Endothelial cell of hepatic sinusoid (primary cell): ENCODE measurements at regions not wholly inside any gene's neighbourhood (a gene's known extent, or its start where the extent isn't known, plus 50 kb on each side); places are given as distances from the start of the nearest gene placed in this dataset.
"Not testable (repeated sequence)": the region's sequence is repeated elsewhere in the genome, so short reads cannot be mapped to it uniquely, and the experiment has no call there.

Experiments used
- in situ Hi-C: cut with HindIII; loops from 2 replicates; pipeline ENCODE4 v1.10.0; 2017; ENCODE audit warnings: low sequenced_read_pairs

DNA sequence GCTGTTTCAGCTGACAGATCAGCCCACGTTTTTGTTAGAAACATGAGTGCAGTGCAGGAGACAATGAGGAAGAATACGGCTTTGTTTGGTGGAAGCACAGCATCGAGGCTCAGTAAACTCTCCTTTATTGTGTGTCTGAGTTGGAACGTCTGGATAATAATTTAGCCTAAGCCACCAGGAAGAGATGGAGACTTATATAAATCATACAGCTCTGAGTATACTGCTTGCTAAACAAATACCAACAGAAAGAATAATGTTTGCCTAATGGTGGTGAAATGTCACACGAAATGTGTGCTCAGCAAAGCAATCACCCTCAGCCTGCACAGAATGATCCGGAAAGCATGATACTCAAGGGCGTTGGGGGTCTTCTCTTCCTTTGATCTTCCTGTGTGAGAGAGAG is 664.1 kb upstream of the ADARB2 start:
- in situ Hi-C loops = no loop called here

DNA sequence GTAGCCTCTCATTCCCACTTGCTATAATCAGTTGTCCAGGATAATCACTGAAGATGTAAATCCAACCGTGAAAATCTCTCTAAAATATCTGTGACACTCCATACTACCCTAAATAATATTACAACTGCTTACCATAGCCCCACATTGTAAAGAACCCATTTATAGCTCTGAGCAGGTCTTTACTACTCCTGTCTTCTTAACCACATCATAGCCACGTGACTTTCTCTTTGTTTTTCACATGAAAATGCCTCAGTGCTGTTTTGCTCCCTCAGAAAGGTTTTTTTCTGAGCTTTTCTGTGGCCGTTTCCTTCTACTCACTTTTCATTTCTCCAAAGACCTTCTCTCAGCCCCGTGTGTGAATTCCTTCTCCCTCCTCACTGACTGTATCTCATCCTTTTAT is 662.2 kb upstream of the ADARB2 start:
- in situ Hi-C loops = no loop called here

DNA sequence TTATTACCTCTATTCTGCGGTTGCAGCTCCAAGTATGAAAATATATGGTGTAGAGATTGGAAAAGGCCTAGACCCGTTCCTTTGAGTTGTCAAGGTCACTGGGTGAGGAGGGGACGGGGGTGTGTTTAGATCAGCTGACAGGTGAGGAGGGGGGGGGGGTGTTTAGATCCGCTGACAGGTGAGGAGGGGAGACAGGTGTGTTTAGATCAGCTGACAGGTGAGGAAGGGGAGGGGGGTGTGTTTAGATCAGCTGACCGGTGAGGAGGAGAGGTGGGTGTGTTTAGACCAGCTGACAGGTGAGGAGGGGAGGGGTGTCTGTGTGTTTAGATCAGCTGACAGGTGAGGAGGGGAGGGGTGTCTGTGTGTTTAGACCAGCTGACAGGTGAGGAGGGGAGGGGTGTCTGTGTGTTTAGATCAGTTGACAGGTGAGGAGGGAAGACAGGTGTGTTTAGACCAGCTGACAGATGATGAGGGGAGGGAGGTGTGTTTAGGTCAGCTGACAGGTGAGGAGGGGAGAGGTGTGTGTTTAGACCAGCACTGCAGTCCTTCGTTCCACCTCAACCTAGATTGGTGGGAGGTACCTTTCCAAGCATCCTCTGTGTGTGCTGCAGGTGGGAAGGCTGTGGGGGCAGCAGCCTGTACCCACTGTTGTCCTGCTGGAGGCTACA is 655.0 kb upstream of the ADARB2 start:
- in situ Hi-C loops = no loop called here

- in situ Hi-C loops = loop anchor here (5.0 kb wide), 1 partner anchor 50 kb away; no protein-coding TSS in a partner anchor
Measured at GRCh38 chr10:2387672-2388071, 650.3 kb upstream of the ADARB2 start.

DNA sequence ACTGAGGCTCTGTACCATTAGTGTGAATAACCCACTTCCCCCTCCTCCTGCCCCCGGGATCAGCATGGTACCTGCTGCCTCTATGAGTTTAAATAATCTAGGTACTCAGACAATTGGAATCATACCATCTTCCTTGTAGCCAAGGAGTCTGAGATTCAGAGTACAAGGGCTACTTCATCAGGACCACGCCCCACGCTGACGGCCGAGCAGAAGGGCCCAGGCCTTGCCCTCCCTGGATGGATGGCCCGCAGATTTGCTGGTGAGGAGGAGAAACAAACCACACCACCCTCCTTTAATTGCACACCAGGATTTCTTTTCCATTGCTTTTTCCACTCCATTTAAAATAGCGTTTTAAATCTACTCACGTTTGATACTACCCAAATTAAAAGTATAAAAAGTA is 649.9 kb upstream of the ADARB2 start:
- in situ Hi-C loops = loop anchor here (5.0 kb wide), 1 partner anchor 50 kb away; no protein-coding TSS in a partner anchor

DNA sequence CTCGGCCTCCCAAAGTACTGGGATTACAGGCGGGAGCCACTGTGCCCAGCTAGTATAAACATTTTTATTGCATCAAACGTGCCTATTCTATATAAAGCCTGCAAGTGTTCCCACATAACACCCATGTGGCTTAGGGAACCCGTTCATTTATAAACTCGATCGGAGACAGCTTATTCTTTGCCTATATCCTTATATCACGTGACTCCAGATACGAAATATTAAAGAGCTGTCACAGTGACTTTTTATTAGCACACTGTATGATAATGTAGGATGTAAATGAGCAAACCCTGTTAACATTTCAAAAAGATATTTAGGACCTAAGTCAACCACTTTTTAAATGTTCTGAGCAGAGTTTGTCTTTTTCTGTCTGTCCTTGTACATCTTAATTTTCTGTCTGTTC is 642.9 kb upstream of the ADARB2 start:
- in situ Hi-C loops = no loop called here

DNA sequence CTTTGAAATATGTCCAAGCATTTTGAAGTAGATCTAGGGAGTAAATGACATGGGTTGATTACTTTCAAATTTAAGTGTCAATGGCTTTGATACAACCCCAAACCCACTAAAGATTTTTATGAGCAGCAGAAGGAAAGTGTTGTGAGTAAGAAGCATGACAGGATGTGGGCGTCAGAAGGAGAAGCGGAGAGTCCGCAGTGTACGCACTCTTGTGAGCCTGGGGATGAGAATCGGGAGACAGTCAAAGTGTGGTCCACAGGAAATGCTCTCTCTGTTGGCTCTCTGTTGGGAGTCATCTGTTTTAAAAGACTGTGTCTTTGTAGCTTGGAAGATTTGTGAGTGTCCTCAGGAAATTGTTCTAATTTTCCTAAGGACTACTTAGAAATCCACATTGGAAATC is 629.8 kb upstream of the ADARB2 start:
- in situ Hi-C loops = no loop called here

GRCh38 chr10:2366264-2366931 is 629.1 kb upstream of the ADARB2 start:
- in situ Hi-C loops = no loop called here

- in situ Hi-C loops = no loop called here
Measured at GRCh38 chr10:2362331-2362730, 625.0 kb upstream of the ADARB2 start.

DNA sequence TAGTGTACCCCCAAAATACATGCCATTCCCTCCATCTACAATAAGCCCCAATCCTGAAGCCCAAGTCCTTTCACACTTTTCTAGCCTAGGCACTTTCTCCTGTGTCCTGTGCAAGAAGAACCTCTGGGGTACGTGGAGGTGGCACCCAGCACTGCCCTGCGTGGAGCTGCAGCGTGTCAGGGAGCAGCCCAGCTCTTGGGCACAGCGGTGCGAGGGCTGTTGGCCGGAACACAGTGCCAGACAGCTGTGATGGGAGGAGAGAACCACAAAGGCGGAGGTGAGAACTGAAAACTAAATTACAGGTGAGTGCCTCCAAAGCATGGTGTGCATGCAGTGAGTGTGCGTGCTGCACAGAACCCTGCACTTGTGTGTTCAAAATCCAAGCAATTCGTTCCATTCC is 621.3 kb upstream of the ADARB2 start:
- in situ Hi-C loops = no loop called here

DNA sequence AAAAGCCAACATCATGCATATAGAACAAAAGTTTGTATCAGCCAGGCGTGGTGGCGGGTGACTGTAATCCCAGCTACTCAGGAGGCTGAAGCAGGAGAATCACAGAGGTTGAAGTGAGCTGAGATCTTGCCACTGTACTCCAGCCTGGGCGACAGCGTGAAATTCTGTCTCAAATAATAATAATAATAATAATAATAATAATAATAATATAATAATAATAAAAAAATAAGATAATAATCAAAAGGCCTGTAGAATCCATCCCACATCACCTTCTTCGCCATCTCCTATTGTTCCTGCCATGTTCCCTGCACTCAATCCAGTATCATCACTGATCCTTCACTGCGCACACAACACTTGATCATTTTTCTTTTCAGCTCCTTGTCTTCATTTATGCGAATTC is 619.3 kb upstream of the ADARB2 start:
- in situ Hi-C loops = no loop called here

DNA sequence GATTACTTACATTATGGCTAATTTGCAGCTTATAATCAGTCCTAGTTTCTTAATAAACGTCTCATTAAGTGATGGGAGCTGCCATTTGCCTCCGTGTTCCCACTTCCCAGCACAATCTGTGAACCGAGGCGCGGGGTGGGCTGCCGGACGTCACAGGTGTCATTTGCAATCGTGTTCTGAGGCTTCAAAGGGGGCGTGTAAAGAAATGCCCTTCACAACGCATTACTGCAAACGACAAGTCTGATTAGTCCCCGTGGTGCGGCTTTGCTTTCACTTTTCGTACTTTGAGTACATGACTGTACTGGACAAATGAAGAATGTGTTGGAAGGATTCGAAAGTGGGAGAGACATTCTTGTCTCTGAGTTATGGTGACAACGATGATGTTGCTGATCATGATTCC is 614.2 kb upstream of the ADARB2 start:
- in situ Hi-C loops = no loop called here

DNA sequence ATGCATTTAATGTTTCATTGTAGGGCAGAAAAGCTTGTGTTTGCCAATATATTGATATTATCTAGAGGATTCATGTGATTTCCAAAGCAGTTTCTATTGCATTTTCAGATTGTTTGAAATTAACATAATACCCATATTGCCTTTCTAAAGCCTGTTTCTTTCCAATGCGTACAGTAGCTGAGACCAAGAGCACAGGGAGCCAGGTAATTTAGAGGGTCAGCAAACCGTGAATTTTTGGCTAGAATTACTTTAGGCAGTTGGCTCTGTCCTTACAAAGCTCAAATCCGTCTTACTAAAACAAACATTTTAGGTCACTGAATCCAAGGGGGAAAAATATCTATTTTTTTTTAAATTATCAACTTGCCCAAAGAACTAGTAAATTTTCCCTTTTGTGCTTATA is 604.9 kb upstream of the ADARB2 start:
- in situ Hi-C loops = no loop called here

- in situ Hi-C loops = no loop called here
Measured at GRCh38 chr10:2340831-2341647, 603.7 kb upstream of the ADARB2 start.

GRCh38 chr10:2335626-2336025 is 598.3 kb upstream of the ADARB2 start:
- in situ Hi-C loops = no loop called here

DNA sequence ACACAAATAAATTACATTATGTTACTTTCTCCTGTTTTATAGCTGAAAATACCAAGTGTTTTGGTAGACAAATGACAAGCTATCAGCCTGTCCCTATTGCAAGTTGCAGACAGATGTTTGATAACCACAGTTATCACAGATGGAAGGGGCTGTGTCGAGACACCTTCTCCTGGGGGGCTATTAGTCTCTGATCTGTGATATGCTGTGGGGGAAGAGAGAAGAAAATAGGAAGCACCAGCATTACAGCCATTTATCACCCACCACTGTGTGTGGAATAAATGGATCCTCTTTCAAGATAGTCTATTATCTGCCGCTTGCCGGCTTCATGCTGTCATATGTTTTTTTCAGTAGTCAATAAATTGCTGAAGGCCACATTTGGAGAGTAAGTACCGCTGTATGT is 597.2 kb upstream of the ADARB2 start:
- in situ Hi-C loops = no loop called here

DNA sequence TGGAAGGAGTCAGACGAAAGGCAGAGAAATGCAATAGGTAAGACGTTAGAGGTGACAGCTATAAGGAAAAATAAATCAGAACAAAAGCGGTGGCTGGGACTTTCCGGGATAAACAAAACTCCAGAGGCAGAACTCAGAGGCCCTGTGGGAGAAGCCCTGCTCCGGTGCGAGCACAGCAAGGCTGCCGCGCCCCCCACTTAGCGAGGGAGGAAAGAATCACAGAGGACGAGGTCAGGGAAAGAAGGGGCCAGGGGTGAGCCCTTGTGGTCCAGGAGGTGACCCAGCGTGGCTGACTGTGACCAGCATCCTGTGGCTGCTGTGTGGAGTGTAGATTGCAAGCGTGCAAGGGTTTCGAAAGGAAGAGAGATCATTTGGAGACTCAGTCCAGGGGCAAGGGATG is 591.8 kb upstream of the ADARB2 start:
- in situ Hi-C loops = no loop called here

GRCh38 chr10:2326411-2326810 is 589.1 kb upstream of the ADARB2 start:
- in situ Hi-C loops = no loop called here

DNA sequence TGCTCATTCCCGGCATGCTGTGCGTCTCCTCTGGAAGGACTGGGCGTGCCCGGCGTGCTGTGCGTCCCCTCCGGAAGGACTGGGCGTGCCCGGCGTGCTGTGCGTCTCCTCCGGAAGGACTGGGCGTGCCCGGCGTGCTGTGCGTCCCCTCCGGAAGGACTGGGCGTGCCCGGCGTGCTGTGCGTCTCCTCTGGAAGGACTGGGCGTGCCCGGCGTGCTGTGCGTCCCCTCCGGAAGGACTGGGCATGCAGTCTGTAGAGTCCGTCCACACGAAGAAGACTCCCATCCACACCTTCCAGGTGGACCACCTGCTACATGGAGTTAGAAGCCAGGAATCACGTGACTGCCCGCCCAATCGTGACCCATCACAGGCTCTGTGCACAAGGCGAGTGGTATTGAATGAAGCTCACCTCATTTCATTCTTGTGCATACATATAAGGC is 577.7 kb upstream of the ADARB2 start:
- in situ Hi-C loops = not testable (repeated sequence)

DNA sequence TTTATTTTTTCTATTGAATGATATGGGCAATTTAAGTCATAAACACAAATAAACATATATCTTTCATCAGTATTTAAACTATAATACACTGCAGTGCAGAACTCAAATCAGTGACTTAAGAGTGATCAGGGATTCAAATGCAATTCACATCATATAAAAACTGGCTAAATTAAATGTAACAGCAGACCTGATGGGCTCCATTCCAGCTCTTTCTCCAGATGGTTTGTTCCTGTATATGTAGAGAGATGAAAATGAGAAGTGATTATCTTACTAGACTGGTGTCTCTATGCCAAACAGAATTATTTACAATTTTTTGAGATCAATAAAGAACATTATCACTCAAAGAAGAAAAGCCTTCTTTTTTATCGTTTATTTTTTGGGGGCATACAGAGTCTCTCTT is 568.8 kb upstream of the ADARB2 start:
- in situ Hi-C loops = no loop called here

DNA sequence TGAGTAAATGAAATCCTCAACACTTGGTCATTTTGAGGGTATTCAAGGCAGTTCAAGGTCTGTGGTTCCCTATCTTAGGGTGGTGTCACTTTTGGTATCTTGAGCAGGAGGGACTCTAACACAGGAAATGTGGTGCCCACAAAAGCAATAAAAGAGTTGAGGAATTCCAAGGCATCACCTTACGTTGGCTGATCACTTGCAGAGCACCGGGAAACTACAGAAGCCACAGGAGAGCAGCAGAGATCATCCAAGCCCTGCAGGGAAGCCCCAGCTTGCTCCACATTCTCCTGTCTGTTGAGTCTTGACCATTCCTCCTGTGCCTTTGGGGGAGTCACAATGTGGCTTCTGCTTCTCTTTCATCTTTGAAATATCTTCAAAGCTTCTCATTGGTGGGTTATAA is 565.8 kb upstream of the ADARB2 start:
- in situ Hi-C loops = no loop called here

- in situ Hi-C loops = no loop called here
Measured at GRCh38 chr10:2301227-2301626, 563.9 kb upstream of the ADARB2 start.
